GM12891 (cell line): ENCODE measurements at regions not wholly inside any gene's neighbourhood (a gene's known extent, or its start where the extent isn't known, plus 50 kb on each side); places are given as distances from the start of the nearest gene placed in this dataset.

Source experiments
- PAX5 ChIP-seq: IDR thresholded peaks from 2 replicates; pipeline ENCODE4 v1.6.1; 2011; ENCODE audit warnings: low read length, moderate library complexity, mild to moderate bottlenecking; ENCODE audit not compliant: insufficient read depth, severe bottlenecking
- POLR2A ChIP-seq: IDR thresholded peaks from 2 replicates; pipeline ENCODE4 v1.6.1; 2011; ENCODE audit warnings: low read depth, low read length, control low read depth
- POLR2AphosphoS5 ChIP-seq: IDR thresholded peaks from 2 replicates; pipeline ENCODE4 v1.6.1; 2011; ENCODE audit warnings: low read depth, low read length, control low read depth
- POU2F2 ChIP-seq: IDR thresholded peaks from 2 replicates; pipeline ENCODE4 v1.6.1; 2011; ENCODE audit warnings: low read depth, mild to moderate bottlenecking, control low read depth, low read length, moderate library complexity
- SPI1 ChIP-seq: IDR thresholded peaks from 2 replicates; pipeline ENCODE4 v1.6.1; 2011; ENCODE audit warnings: low read depth, low read length, control low read depth
- TAF1 ChIP-seq: IDR thresholded peaks from 2 replicates; pipeline ENCODE4 v1.6.1; 2011; ENCODE audit warnings: low read depth, low read length, control low read depth

GRCh38 chr20:25864326-25864962, 167.8 kb upstream of the ZNF337 start:
- no peak for TF ChIP-seq POLR2A
- TF ChIP-seq TAF1: no peak
- TF ChIP-seq POLR2AphosphoS5: no peak
- no peak for TF ChIP-seq SPI1
- no peak for TF ChIP-seq PAX5
- no peak for TF ChIP-seq POU2F2
